HEK293T (cell line): ENCODE measurements at regions not wholly inside any gene's neighbourhood (a gene's known extent, or its start where the extent isn't known, plus 50 kb on each side); places are given as distances from the start of the nearest gene placed in this dataset.

Experiments used
- ARNT ChIP-seq: fragments of 450-650 bp; IDR thresholded peaks from 2 replicates; pipeline ENCODE4 v1.6.1; 2017; ENCODE audit warnings: mild to moderate bottlenecking
- ELF4 ChIP-seq: fragments of 450-650 bp; IDR thresholded peaks from 2 replicates; pipeline ENCODE4 v1.6.1; 2017; ENCODE audit warnings: antibody characterized with exemption
- FOXA1 ChIP-seq: fragments of 450-650 bp; IDR thresholded peaks from 2 replicates; pipeline ENCODE4 v1.6.1; 2016; ENCODE audit warnings: mild to moderate bottlenecking
- FOXM1 ChIP-seq: fragments of 450-650 bp; IDR thresholded peaks from 2 replicates; pipeline ENCODE4 v1.6.1; 2017; ENCODE audit warnings: mild to moderate bottlenecking, borderline replicate concordance
- HDGF ChIP-seq: fragments of 450-650 bp; IDR thresholded peaks from 2 replicates; pipeline ENCODE4 v1.6.1; 2017; ENCODE audit warnings: antibody characterized with exemption, borderline replicate concordance
- LEF1 ChIP-seq: fragments of 450-650 bp; IDR thresholded peaks from 2 replicates; pipeline ENCODE4 v1.6.1; 2017; ENCODE audit warnings: mild to moderate bottlenecking, borderline replicate concordance
- PKNOX1 ChIP-seq: fragments of 450-650 bp; IDR thresholded peaks from 2 replicates; pipeline ENCODE4 v1.6.1; 2016
- SP1 ChIP-seq: fragments of 450-650 bp; IDR thresholded peaks from 2 replicates; pipeline ENCODE4 v1.6.1; 2017
- SUZ12 ChIP-seq: fragments of 450-650 bp; IDR thresholded peaks from 2 replicates; pipeline ENCODE4 v1.6.1; 2016; ENCODE audit warnings: mild to moderate bottlenecking
- TARDBP ChIP-seq: fragments of 450-650 bp; IDR thresholded peaks from 2 replicates; pipeline ENCODE4 v1.6.1; 2016
- ZNF384 ChIP-seq: fragments of 450-650 bp; IDR thresholded peaks from 2 replicates; pipeline ENCODE4 v1.6.1; 2016

GRCh38 chr1:216894494-216894893 lies 171.3 kb upstream of the ESRRG start:
- TF ChIP-seq HDGF (no peak), ELF4 (no peak), FOXM1 (no peak), PKNOX1 (no peak), TARDBP (no peak), FOXA1 (no peak), SUZ12 (no peak), SP1 (no peak), LEF1 (no peak), ARNT (no peak), ZNF384 (no peak)
